Upper lobe of left lung (tissue), 6 donors: ENCODE measurements at regions not wholly inside any gene's neighbourhood (a gene's known extent, or its start where the extent isn't known, plus 50 kb on each side); places are given as distances from the start of the nearest gene placed in this dataset.
"Not testable (repeated sequence)": the region's sequence is repeated elsewhere in the genome, so short reads cannot be mapped to it uniquely, and the experiment has no call there.

ENCODE experiments used
- ATAC-seq, 2 donors: fragments of 200-7000 bp; cut with Tn5 transposase; one replicate each; pipeline ENCODE4 v1.9.1; 2022; ENCODE audit warnings: mild to moderate bottlenecking in 2 of 2, moderate library complexity in 2 of 2; ENCODE audit not compliant: low FRiP score in 2 of 2
- DNase-seq, 2 donors: peaks; one replicate each; pipeline ENCODE4 v3.0.0-alpha.2; 2019 to 2020
- H3K27ac ChIP-seq, 4 donors: fragments of 200-600 bp; sonication (generic); one replicate each; pipeline ENCODE4 v1.5.1; 2016 to 2019
- H3K27me3 ChIP-seq, 4 donors: fragments of 200-600 bp; sonication (generic); one replicate each; pipeline ENCODE4 v1.5.1; 2017 to 2019
- H3K36me3 ChIP-seq, 4 donors: fragments of 200-600 bp; sonication (generic); one replicate each; pipeline ENCODE4 v1.5.1; 2016 to 2019
- H3K4me1 ChIP-seq, 4 donors: fragments of 200-600 bp; sonication (generic); one replicate each; pipeline ENCODE4 v1.5.1; 2018 to 2019
- H3K4me3 ChIP-seq, 4 donors: fragments of 200-600 bp; sonication (generic); one replicate each; pipeline ENCODE4 v1.5.1; 2017 to 2019; ENCODE audit warnings: mild to moderate bottlenecking in 2 of 4, moderate library complexity in 1 of 4
- H3K9me3 ChIP-seq, 4 donors: fragments of 200-600 bp; sonication (generic); one replicate each; pipeline ENCODE4 v1.5.1; 2018 to 2019
- EP300 ChIP-seq, 4 donors: sonication (generic); formaldehyde crosslinking; IDR thresholded peaks; one replicate each; pipeline ENCODE4 v1.5.1; 2017; ENCODE audit warnings: antibody characterized with exemption in 4 of 4, control low read depth in 2 of 4
- POLR2A ChIP-seq, 4 donors: fragments of 450-650 bp; IDR thresholded peaks; one replicate each; pipeline ENCODE4 v1.5.1; 2016 to 2017; ENCODE audit warnings: antibody characterized with exemption in 4 of 4, mild to moderate bottlenecking in 2 of 4
- POLR2AphosphoS5 ChIP-seq, 2 donors: sonication (generic); formaldehyde crosslinking; IDR thresholded peaks; one replicate each; pipeline ENCODE4 v1.5.1; 2017; ENCODE audit warnings: antibody characterized with exemption in 2 of 2
- WGBS, 2 donors: methylation state at CpG; one replicate each; pipeline ENCODE4 v1.1.5; 2017 to 2018; 5-methylcytosine and 5-hydroxymethylcytosine counted together
- TF ChIP-seq, protein P1 (sequence below), 6 experiments: fragments of 450-650 bp in 4 of 6; fragments of 200-600 bp in 2 of 6; sonication (generic) in 2 of 6; IDR thresholded peaks; one replicate each; pipeline ENCODE4 v1.5.1; 2016 to 2019; ENCODE audit warnings: antibody characterized with exemption in 6 of 6
- donor health status: DM: no; HTN: no; CAD: no; lungs with moderate emphysema.
- donor health status: DM: no; HTN: yes; CAD: no; lungs with severe emphysema.

DNA sequence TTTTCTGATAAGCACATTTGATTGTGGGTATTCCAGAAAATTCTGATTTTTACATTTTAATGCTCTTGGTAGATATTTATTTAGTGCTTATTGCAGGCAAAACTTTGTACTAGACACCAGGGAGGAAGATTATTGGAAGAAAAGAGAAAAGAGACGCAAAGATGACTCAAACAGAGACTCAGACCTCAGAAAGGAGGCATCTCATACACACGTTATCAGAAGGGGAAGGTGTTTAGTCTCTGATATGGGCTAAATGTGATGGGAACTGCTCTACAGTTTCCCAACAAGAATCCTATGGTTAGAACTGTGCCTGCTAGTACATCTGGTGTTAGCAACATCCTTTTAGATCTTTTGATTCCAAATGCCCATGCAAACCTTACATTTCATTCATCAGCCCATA is 245.6 kb downstream of the KLF5 start:
- no peaks in the 10 kb centered on the region for H3K9me3 ChIP-seq
- no peak for ATAC-seq
- no peaks in the 10 kb centered on the region for H3K27me3 ChIP-seq
- H3K27ac ChIP-seq = no peak overlapping the region
- no peak for DNase-seq
- H3K36me3 ChIP-seq = no peaks in the 10 kb centered on the region
- H3K4me3 ChIP-seq = no peak overlapping the region
- 65 to 72% methylated on average over 2 of the region's 2 CpGs for WGBS, 2 donors
- H3K4me1 ChIP-seq = no peaks in the 10 kb centered on the region
- TF ChIP-seq POLR2A (IDR thresholded peaks at IDR 0.05) = no peak
- no peak for TF ChIP-seq POLR2AphosphoS5 (IDR thresholded peaks at IDR 0.05)

DNA sequence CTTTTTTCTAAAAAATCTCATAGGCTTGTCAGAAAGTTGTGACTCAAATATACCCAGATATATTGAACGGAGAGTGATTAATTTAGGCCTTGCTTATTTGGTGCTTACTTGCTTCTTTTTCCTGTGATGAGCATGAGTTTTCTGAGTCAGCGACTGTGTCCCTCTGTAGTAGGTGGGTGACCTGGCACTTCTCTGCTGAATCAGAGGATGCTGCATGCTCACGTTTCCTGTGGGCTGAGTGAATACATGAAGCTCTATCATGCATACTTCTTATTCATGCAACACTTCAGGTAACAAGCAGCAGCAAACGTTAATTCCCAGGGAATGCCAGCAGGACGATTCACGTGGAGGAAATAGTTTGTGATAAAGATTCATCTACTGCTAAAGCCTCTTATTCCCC is 245.0 kb downstream of the KLF5 start:
- no peak for ATAC-seq
- no peaks in the 10 kb centered on the region for H3K9me3 ChIP-seq
- DNase-seq = no peak
- H3K27me3 ChIP-seq = no peaks in the 10 kb centered on the region
- no peak overlapping the region for H3K27ac ChIP-seq
- 64 to 70% methylated on average over 6 of the region's 6 CpGs for WGBS, 2 donors
- no peak overlapping the region for H3K4me3 ChIP-seq
- TF ChIP-seq POLR2AphosphoS5 (IDR thresholded peaks at IDR 0.05) (no peak), POLR2A (IDR thresholded peaks at IDR 0.05) (no peak), EP300 (IDR thresholded peaks at IDR 0.05) (no peak)
- TF ChIP-seq, protein P1, sequence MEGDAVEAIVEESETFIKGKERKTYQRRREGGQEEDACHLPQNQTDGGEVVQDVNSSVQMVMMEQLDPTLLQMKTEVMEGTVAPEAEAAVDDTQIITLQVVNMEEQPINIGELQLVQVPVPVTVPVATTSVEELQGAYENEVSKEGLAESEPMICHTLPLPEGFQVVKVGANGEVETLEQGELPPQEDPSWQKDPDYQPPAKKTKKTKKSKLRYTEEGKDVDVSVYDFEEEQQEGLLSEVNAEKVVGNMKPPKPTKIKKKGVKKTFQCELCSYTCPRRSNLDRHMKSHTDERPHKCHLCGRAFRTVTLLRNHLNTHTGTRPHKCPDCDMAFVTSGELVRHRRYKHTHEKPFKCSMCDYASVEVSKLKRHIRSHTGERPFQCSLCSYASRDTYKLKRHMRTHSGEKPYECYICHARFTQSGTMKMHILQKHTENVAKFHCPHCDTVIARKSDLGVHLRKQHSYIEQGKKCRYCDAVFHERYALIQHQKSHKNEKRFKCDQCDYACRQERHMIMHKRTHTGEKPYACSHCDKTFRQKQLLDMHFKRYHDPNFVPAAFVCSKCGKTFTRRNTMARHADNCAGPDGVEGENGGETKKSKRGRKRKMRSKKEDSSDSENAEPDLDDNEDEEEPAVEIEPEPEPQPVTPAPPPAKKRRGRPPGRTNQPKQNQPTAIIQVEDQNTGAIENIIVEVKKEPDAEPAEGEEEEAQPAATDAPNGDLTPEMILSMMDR (IDR thresholded peaks at IDR 0.05) = no peak
- no peaks in the 10 kb centered on the region for H3K4me1 ChIP-seq
- no peaks in the 10 kb centered on the region for H3K36me3 ChIP-seq

DNA sequence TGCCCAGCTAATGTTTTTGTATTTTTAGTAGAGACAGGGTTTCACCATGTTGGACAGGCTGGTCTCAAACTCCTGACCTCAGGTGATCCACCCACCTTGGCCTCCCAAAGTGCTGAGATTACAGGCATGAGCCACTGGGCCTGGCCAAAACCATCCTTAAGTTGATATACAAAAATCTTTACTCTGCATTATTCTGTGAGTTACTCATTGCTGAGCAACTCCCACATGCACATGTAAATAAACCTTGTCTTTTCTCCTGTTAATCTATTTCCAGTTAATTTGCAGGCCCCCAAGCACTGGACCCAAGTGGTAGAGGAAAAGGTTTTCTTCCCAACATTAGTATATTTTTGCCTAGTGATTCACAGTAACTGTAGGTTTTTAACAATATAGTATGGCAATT is 242.8 kb downstream of the KLF5 start:
- not testable (repeated sequence) for H3K27me3 ChIP-seq, H3K4me1 ChIP-seq, ATAC-seq, H3K27ac ChIP-seq, H3K9me3 ChIP-seq, H3K4me3 ChIP-seq, H3K36me3 ChIP-seq, DNase-seq

DNA sequence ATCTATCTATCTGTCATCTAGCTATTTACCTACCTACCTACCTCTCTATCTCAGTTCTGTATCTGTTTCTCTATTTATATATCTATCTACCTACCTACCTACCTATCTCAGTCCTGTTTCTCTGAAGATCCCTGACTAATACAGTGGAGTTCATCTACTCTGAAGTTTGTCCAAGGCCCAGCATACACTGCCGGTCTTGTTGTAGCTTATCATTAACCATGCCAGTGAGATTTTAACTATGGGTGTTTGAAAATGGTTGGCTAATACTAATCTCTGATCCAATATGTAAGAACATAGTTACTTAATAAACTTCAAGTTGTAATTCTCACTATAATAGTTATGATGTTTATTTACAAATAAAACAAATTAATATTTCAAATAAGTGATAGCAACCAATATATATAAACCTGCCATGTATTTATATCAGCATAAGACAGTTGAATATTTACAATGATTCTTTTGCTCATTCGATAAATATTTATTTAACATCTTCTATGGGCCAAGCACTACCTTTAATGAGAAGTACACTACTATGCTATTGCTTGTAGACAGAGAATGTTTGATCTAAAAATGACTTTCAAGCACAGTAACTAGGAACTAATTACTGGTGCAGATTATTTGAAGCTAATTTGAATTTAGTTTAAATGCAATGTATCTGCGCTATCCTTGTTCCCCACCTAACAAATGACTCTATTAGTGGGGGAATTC is 242.1 kb downstream of the KLF5 start:
- H3K36me3 ChIP-seq = no peaks in the 10 kb centered on the region
- H3K27ac ChIP-seq = no peak overlapping the region
- ATAC-seq (no peak), DNase-seq (no peak)
- TF ChIP-seq, protein P1 (IDR thresholded peaks at IDR 0.05) = no peak
- no peak for TF ChIP-seq POLR2AphosphoS5 (IDR thresholded peaks at IDR 0.05)
- TF ChIP-seq POLR2A (IDR thresholded peaks at IDR 0.05) = no peak
- no peak for TF ChIP-seq EP300 (IDR thresholded peaks at IDR 0.05)
- no peak overlapping the region for H3K4me3 ChIP-seq
- H3K27me3 ChIP-seq = no peaks in the 10 kb centered on the region
- H3K4me1 ChIP-seq = no peaks in the 10 kb centered on the region
- 83 to 84% methylated on average over 3 of the region's 3 CpGs for WGBS, 2 donors
- no peaks in the 10 kb centered on the region for H3K9me3 ChIP-seq

DNA sequence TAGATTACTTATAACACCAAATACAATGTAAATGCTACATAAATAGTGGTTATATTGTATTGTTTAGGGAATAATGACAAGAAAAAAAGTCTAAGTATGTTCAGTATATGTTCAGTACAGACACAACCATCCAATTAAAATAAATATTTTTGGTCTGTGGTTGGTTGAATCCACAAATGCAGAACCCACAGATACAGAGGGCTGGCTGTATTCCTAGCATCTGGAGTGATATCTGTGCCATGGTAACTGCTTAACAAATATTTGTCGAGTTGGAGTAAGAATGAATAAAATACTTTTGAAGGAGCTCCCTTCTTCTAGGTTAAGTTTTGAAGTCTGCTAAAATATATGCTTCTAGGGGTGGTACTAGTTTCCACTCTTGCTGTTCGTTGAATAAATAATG is 241.0 kb downstream of the KLF5 start:
- 56 to 65% methylated on average over 2 of the region's 2 CpGs for WGBS, 2 donors
- ATAC-seq (no peak), DNase-seq (no peak)
- H3K36me3 ChIP-seq = no peaks in the 10 kb centered on the region
- H3K9me3 ChIP-seq = no peaks in the 10 kb centered on the region
- TF ChIP-seq POLR2A (IDR thresholded peaks at IDR 0.05) (no peak), POLR2AphosphoS5 (IDR thresholded peaks at IDR 0.05) (no peak), EP300 (IDR thresholded peaks at IDR 0.05) (no peak)
- TF ChIP-seq, protein P1 (IDR thresholded peaks at IDR 0.05) = no peak
- no peak overlapping the region for H3K27ac ChIP-seq
- no peak overlapping the region for H3K4me3 ChIP-seq
- H3K27me3 ChIP-seq = no peaks in the 10 kb centered on the region
- no peaks in the 10 kb centered on the region for H3K4me1 ChIP-seq

DNA sequence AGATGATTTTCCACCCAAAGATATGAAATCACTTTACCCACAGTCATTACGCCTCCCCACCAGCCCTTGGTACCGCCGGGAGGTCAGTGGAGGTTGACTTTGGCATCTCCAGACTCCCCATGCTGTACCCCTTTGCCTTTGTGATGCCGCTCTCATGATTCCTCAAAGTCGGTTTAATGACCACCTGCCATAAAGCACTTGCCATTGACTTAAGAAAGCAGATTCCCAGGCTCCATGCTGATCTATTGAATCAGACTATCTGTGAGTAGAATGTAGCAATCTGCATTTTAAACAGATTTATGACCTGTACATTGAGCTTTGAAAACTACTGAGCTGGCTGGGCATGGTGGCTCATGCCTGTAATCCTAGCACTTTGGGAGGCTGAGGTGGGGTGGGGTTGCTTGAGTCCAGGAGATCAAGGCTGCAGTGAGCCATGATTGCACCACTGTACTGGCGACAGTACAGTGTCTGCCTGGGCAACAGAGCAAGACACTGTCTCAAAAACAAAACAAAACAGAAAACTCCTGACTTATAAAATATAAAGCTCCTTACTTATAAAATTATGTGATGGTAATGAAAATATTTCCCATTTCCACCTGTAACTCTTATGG is 235.2 kb downstream of the KLF5 start:
- H3K27me3 ChIP-seq = no peaks in the 10 kb centered on the region
- TF ChIP-seq, protein P1 (IDR thresholded peaks at IDR 0.05) = no peak
- TF ChIP-seq EP300 (IDR thresholded peaks at IDR 0.05) (no peak), POLR2A (IDR thresholded peaks at IDR 0.05) (no peak), POLR2AphosphoS5 (IDR thresholded peaks at IDR 0.05) (no peak)
- no peaks in the 10 kb centered on the region for H3K36me3 ChIP-seq
- ATAC-seq (no peak), DNase-seq (no peak)
- H3K9me3 ChIP-seq = no peaks in the 10 kb centered on the region
- H3K4me3 ChIP-seq = no peak overlapping the region
- no peaks in the 10 kb centered on the region for H3K4me1 ChIP-seq
- 85 to 94% methylated on average over 6 of the region's 6 CpGs for WGBS, 2 donors
- H3K27ac ChIP-seq = no peak overlapping the region
